Kidney glomerular epithelial cell (primary cell): ENCODE measurements at regions not wholly inside any gene's neighbourhood (a gene's known extent, or its start where the extent isn't known, plus 50 kb on each side); places are given as distances from the start of the nearest gene placed in this dataset.
"Not testable (repeated sequence)": the region's sequence is repeated elsewhere in the genome, so short reads cannot be mapped to it uniquely, and the experiment has no call there.

Experiments used
- DNase-seq: peaks from one replicate; lab custom pipeline; 2025; lab: John Stamatoyannopoulos, UW

GRCh38 chr22:22946131-22946530 lies 58.5 kb downstream of the IGLL5 start:
- no peak for DNase-seq

- no peak for DNase-seq
Measured at GRCh38 chr22:22948651-22949571, 61.3 kb downstream of the IGLL5 start.

GRCh38 chr22:22949953-22950352 lies 62.3 kb downstream of the IGLL5 start:
- no peak for DNase-seq

- no peak for DNase-seq
Measured at GRCh38 chr22:22951035-22951434, 63.4 kb downstream of the IGLL5 start.

- DNase-seq, result no peak
Measured at GRCh38 chr22:22952531-22953280, 65.1 kb downstream of the IGLL5 start.

- DNase-seq, result no peak
Measured at GRCh38 chr22:22953791-22954190, 66.2 kb downstream of the IGLL5 start.

GRCh38 chr22:22954656-22955055 lies 67.0 kb downstream of the IGLL5 start:
- no peak for DNase-seq

GRCh38 chr22:22955276-22955798 lies 67.7 kb downstream of the IGLL5 start:
- DNase-seq, result no peak

GRCh38 chr22:22955866-22956535 lies 68.4 kb downstream of the IGLL5 start:
- peak; percentile 63 for DNase-seq

- no peak for DNase-seq
Measured at GRCh38 chr22:22957090-22957489, 69.5 kb downstream of the IGLL5 start.

- no peak for DNase-seq
Measured at GRCh38 chr22:22958621-22959020, 71.0 kb downstream of the IGLL5 start.

- DNase-seq, result peak; percentile 80
Measured at GRCh38 chr22:22959147-22959827, 71.7 kb downstream of the IGLL5 start.

GRCh38 chr22:22960307-22960706 lies 72.7 kb downstream of the IGLL5 start:
- DNase-seq, result no peak

GRCh38 chr22:22961574-22961973 lies 74.0 kb downstream of the IGLL5 start:
- DNase-seq, result no peak

- DNase-seq, result no peak
Measured at GRCh38 chr22:22968366-22968765, 80.8 kb downstream of the IGLL5 start.

- not testable (repeated sequence) for DNase-seq
Measured at GRCh38 chr22:22972605-22973004, 85.0 kb downstream of the IGLL5 start.

GRCh38 chr22:22973336-22973735 lies 85.7 kb downstream of the IGLL5 start:
- no peak for DNase-seq

GRCh38 chr22:22974156-22974555 lies 86.5 kb downstream of the IGLL5 start:
- no peak for DNase-seq

GRCh38 chr22:22974795-22975580 lies 87.4 kb downstream of the IGLL5 start:
- DNase-seq, result no peak

GRCh38 chr22:22976033-22976922 lies 88.7 kb downstream of the IGLL5 start:
- no peak for DNase-seq
